IMR-90 (cell line): ENCODE measurements at regions not wholly inside any gene's neighbourhood (a gene's known extent, or its start where the extent isn't known, plus 50 kb on each side); places are given as distances from the start of the nearest gene placed in this dataset.

ENCODE experiments used
- ATAC-seq: fragments of 200-7000 bp; cut with Tn5 transposase; 2 replicates; pipeline ENCODE4 v1.9.1; 2020; ENCODE audit warnings: low read depth, mild to moderate bottlenecking, moderate library complexity
- BruUV-seq: library from RNA; stranded (reverse); fragments of 400-500 nt; replicated peaks from 2 replicates; lab custom pipeline; 2021; lab: Mats Ljungman, UMichigan
- CTCF ChIA-PET: fragments of 300-600 bp; formaldehyde crosslinking; extraction: SDS; loops from one replicate; lab custom pipeline; 2021; ENCODE audit warnings: antibody characterized with exemption; lab: Yijun Ruan, JAX
- POLR2A ChIA-PET: fragments of 300-600 bp; sonication (Branson Sonifier 250); formaldehyde crosslinking; loops from one replicate; lab custom pipeline; 2022; ENCODE audit warnings: antibody characterized with exemption; ENCODE audit not compliant: unreplicated experiment; lab: Charles Lee
- DNase-seq: peaks from one replicate; pipeline ENCODE4 v3.0.0; 2013
- H2AFZ ChIP-seq: replicated peaks from 2 replicates; pipeline ENCODE3; 2013; ENCODE audit warnings: low read length, mild to moderate bottlenecking; ENCODE audit not compliant: poor library complexity
- H2AK5ac ChIP-seq: 2 replicates; pipeline ENCODE4 v1.6.1; 2013; ENCODE audit warnings: low read depth, low read length, inconsistent platforms
- H2AK9ac ChIP-seq: replicated peaks from 2 replicates; pipeline ENCODE3; 2013; ENCODE audit warnings: mild to moderate bottlenecking, low read depth, low read length, moderate library complexity; ENCODE audit not compliant: poor library complexity
- H2BK120ac ChIP-seq: 2 replicates; pipeline ENCODE4 v1.6.1; 2013; ENCODE audit warnings: low read depth, low read length, inconsistent platforms
- H2BK15ac ChIP-seq: 3 replicates; pipeline ENCODE4 v1.6.1; 2013; ENCODE audit warnings: low read depth, low read length, inconsistent platforms
- H2BK20ac ChIP-seq: 2 replicates; pipeline ENCODE4 v1.6.1; 2013; ENCODE audit warnings: low read depth, mild to moderate bottlenecking, inconsistent platforms, low read length, moderate library complexity
- H2BK5ac ChIP-seq: 2 replicates; pipeline ENCODE4 v1.6.1; 2013; ENCODE audit warnings: mild to moderate bottlenecking, low read depth, low read length, inconsistent platforms; ENCODE audit not compliant: poor library complexity, severe bottlenecking
- H3K14ac ChIP-seq: replicated peaks from 2 replicates; pipeline ENCODE4 v1.6.1; 2013; ENCODE audit warnings: low read depth, low read length, inconsistent platforms
- H3K18ac ChIP-seq: 2 replicates; pipeline ENCODE4 v1.6.1; 2013; ENCODE audit warnings: low read depth, low read length, control low read depth
- H3K23ac ChIP-seq: 2 replicates; pipeline ENCODE4 v1.6.1; 2013; ENCODE audit warnings: low read depth, low read length, inconsistent platforms
- H3K27ac ChIP-seq: 2 replicates; pipeline ENCODE4 v1.5.1; 2013; ENCODE audit warnings: mild to moderate bottlenecking, control low read depth, low read length; ENCODE audit not compliant: insufficient read depth
- H3K27me3 ChIP-seq: 2 replicates; pipeline ENCODE4 v1.6.1; 2013; ENCODE audit warnings: low read length; ENCODE audit not compliant: control insufficient read depth, insufficient read depth
- H3K36me3 ChIP-seq: 2 replicates; pipeline ENCODE4 v1.6.1; 2013; ENCODE audit warnings: low read length, mixed read lengths; ENCODE audit not compliant: control insufficient read depth, insufficient read depth
- H3K4ac ChIP-seq: 2 replicates; pipeline ENCODE4 v1.6.1; 2013; ENCODE audit warnings: low read depth, low read length, inconsistent platforms
- H3K4me1 ChIP-seq: 2 replicates; pipeline ENCODE4 v1.6.1; 2013; ENCODE audit warnings: low read length, mixed read lengths; ENCODE audit not compliant: control insufficient read depth, insufficient read depth
- H3K4me2 ChIP-seq: 2 replicates; pipeline ENCODE4 v1.6.1; 2013; ENCODE audit warnings: low read depth, mild to moderate bottlenecking, control low read depth, low read length, moderate library complexity
- H3K4me3 ChIP-seq: 2 replicates; pipeline ENCODE4 v1.5.1; 2013; ENCODE audit warnings: low read depth, mild to moderate bottlenecking, control low read depth, low read length, moderate library complexity; ENCODE audit not compliant: insufficient read depth
- H3K56ac ChIP-seq: 2 replicates; pipeline ENCODE4 v1.6.1; 2013; ENCODE audit warnings: low read length, inconsistent platforms; ENCODE audit not compliant: insufficient read depth; ENCODE audit errors: extremely low read depth
- H3K79me1 ChIP-seq, 2 experiments: 2 replicates each; pipeline ENCODE4 v1.6.1; 2013; ENCODE audit warnings: low read length in 2 of 2, inconsistent platforms in 1 of 2, low read depth in 1 of 2
- H3K9ac ChIP-seq: 2 replicates; pipeline ENCODE4 v1.6.1; 2013; ENCODE audit warnings: low read depth, low read length, control low read depth
- H3K9me1 ChIP-seq: 2 replicates; pipeline ENCODE4 v1.6.1; 2013; ENCODE audit warnings: low read length, inconsistent platforms; ENCODE audit not compliant: insufficient read depth
- H3K9me3 ChIP-seq: 2 replicates; pipeline ENCODE4 v1.6.1; 2013; ENCODE audit warnings: low read length; ENCODE audit not compliant: control insufficient read depth, insufficient read depth
- H4K20me1 ChIP-seq: 2 replicates; pipeline ENCODE4 v1.6.1; 2013; ENCODE audit warnings: low read length, inconsistent platforms; ENCODE audit not compliant: insufficient read depth
- H4K5ac ChIP-seq: 2 replicates; pipeline ENCODE4 v1.6.1; 2013; ENCODE audit warnings: mild to moderate bottlenecking, low read depth, low read length, control low read depth
- H4K8ac ChIP-seq, 2 experiments: 2 replicates each; pipeline ENCODE4 v1.6.1; 2013; ENCODE audit warnings: low read depth in 2 of 2, low read length in 2 of 2, control low read depth in 1 of 2, inconsistent platforms in 1 of 2
- H4K91ac ChIP-seq: 2 replicates; pipeline ENCODE4 v1.6.1; 2013; ENCODE audit warnings: low read depth, low read length, inconsistent platforms; ENCODE audit not compliant: insufficient read depth
- CHD1 ChIP-seq: IDR thresholded peaks from 2 replicates; pipeline ENCODE4 v1.6.1; 2012; ENCODE audit warnings: low read depth, low read length, improper control_type of control experiment
- FOS ChIP-seq: fragments of 150-350 bp; IDR thresholded peaks from 2 replicates; pipeline ENCODE4 v1.6.1; 2016; ENCODE audit warnings: low read depth, low read length
- MAFK ChIP-seq: IDR thresholded peaks from 2 replicates; pipeline ENCODE4 v1.6.1; 2012; ENCODE audit warnings: low read depth, low read length, improper control_type of control experiment
- NFE2L2 ChIP-seq: fragments of 150-350 bp; IDR thresholded peaks from 2 replicates; pipeline ENCODE4 v1.6.1; 2016; ENCODE audit warnings: low read depth, mild to moderate bottlenecking, low read length
- POLR2A ChIP-seq: IDR thresholded peaks from 2 replicates; pipeline ENCODE4 v1.6.1; 2012; ENCODE audit warnings: mild to moderate bottlenecking, low read depth, low read length
- dilution Hi-C: fragments of 300-500 bp; cut with HindIII; formaldehyde crosslinking; loops from one replicate; pipeline ENCODE4 v1.14.3; 2018; ENCODE audit warnings: low sequenced_read_pairs; ENCODE audit not compliant: unreplicated experiment
- in situ Hi-C: fragments of 300-500 bp; cut with MboI; formaldehyde crosslinking; loops from 3 replicates; pipeline ENCODE4 v1.14.3; 2019; ENCODE audit warnings: low sequenced_read_pairs, inconsistent platforms, mixed read lengths
- intact Hi-C: fragments of 100-400 bp; cut with micrococcal nuclease; formaldehyde crosslinking; loops from 2 replicates; pipeline ENCODE4 v1.10.0; 2022

DNA sequence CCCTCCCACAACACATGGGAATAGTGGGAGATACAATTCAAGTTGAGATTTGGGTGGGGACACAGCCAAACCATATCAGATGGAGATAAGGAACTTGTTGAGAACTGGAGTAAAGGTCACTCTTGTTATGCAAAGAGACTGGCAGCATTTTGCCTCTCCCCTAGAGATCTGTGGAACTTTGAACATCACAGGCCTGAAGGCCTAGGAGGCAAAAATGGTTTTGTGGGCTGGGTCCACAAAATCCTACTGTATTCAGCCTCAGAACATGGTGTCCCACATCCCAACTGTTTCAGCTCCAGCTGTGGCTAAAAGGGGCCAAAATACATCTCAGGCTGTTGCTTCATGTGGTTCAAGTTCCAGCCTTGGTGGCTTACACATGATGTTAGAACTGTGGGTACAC, 1247.8 kb upstream of the IGFBP7 start:
- no peak for DNase-seq
- intact Hi-C loops: no loop called here
- BruUV-seq: no TSS peak
- ChIA-PET POLR2A (no interaction called here), CTCF (no interaction called here)
- no peak overlapping the region for H2BK15ac ChIP-seq
- no peak overlapping the region for H2BK5ac ChIP-seq
- H3K36me3 ChIP-seq: no peaks in the 10 kb centered on the region
- H2AK9ac ChIP-seq: no peak overlapping the region
- H2AK5ac ChIP-seq: no peak overlapping the region
- H3K9me1 ChIP-seq: no peaks in the 10 kb centered on the region
- no peak for TF ChIP-seq CHD1
- TF ChIP-seq NFE2L2: no peak
- TF ChIP-seq MAFK: no peak
- no peak for TF ChIP-seq POLR2A
- TF ChIP-seq FOS: no peak
- H3K9me3 ChIP-seq: peaks cover 23% of the 10 kb centered on the region
- no peak overlapping the region for H3K4me3 ChIP-seq
- dilution Hi-C loops: no loop called here
- H2BK20ac ChIP-seq: no peak overlapping the region
- H3K4me1 ChIP-seq: no peaks in the 10 kb centered on the region
- H3K27me3 ChIP-seq: no peaks in the 10 kb centered on the region
- H3K14ac ChIP-seq: no peak overlapping the region
- no peak overlapping the region for H3K27ac ChIP-seq
- no peak overlapping the region for H2AFZ ChIP-seq
- no peak overlapping the region for H3K56ac ChIP-seq
- no peak for ATAC-seq
- no peak overlapping the region for H4K91ac ChIP-seq
- no peak overlapping the region for H3K18ac ChIP-seq
- no peaks in the 10 kb centered on the region for H3K79me1 ChIP-seq
- no peak overlapping the region for H4K5ac ChIP-seq
- H4K20me1 ChIP-seq: no peaks in the 10 kb centered on the region
- H3K4me2 ChIP-seq: no peak overlapping the region
- no peak overlapping the region for H4K8ac ChIP-seq
- H3K23ac ChIP-seq: no peak overlapping the region
- in situ Hi-C loops: no loop called here
- H3K9ac ChIP-seq: no peak overlapping the region
- no peak overlapping the region for H2BK120ac ChIP-seq
- no peak overlapping the region for H3K4ac ChIP-seq
